ENCODE measurements at regions not wholly inside any gene's neighbourhood (a gene's known extent, or its start where the extent isn't known, plus 50 kb on each side); places are given as distances from the start of the nearest gene placed in this dataset.

DNA sequence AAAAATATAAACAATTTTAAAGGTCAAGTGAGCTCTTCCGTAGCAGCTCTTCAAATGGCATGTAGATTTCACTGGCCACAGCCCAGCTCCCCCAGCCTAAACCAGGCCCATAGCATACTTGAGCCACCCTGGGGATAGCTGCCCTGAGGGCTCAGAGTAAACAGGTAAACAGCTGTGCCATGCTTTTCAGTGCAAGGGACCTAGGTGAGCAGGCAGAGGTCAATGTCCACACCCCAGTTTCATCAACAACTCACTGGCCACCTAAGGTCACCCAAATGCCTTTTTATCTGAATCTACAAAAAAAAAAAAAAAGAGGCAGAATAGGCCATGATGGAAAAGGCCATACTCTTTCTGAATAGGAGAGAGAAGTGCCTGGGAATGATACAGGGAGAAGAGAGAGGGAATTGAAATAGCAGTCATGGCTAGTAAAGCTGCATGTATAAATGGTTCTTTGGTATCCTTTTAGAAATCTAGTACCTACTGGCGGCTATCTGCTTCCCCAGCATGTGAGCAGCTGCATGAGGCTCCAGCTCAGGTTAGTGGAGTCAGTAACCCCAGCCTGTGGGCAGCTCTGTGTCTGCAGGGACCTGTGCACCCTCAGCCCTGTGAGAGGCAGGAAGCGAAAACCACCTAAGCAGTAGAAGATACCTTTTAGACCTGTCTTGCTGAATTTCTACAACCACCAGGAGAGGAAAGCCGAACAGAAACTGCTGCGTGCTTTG, 77.0 kb downstream of the FOXA2 start:
- TF ChIP-seq TAF1 (conservative IDR thresholded peaks at IDR 0.05) (no peak), YY1 (IDR thresholded peaks at IDR 0.05) (peak; percentile 80), GABPA (IDR thresholded peaks at IDR 0.05 in 1 of 2, conservative IDR thresholded peaks at IDR 0.05 in 1 of 2) (no peak), SP1 (IDR thresholded peaks at IDR 0.05) (peak; percentile 93), RXRA (IDR thresholded peaks at IDR 0.05) (peak; percentile 94 to 98), FOXA2 (IDR thresholded peaks at IDR 0.05) (peak; percentile 95), RAD21 (IDR thresholded peaks at IDR 0.05) (peak; percentile 52 to 73)
- TF ChIP-seq, protein P1, sequence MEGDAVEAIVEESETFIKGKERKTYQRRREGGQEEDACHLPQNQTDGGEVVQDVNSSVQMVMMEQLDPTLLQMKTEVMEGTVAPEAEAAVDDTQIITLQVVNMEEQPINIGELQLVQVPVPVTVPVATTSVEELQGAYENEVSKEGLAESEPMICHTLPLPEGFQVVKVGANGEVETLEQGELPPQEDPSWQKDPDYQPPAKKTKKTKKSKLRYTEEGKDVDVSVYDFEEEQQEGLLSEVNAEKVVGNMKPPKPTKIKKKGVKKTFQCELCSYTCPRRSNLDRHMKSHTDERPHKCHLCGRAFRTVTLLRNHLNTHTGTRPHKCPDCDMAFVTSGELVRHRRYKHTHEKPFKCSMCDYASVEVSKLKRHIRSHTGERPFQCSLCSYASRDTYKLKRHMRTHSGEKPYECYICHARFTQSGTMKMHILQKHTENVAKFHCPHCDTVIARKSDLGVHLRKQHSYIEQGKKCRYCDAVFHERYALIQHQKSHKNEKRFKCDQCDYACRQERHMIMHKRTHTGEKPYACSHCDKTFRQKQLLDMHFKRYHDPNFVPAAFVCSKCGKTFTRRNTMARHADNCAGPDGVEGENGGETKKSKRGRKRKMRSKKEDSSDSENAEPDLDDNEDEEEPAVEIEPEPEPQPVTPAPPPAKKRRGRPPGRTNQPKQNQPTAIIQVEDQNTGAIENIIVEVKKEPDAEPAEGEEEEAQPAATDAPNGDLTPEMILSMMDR (IDR thresholded peaks at IDR 0.05; ENCODE audit: low read depth, low read length, missing input control) = peak; percentile 1
- TF ChIP-seq, protein P2, sequence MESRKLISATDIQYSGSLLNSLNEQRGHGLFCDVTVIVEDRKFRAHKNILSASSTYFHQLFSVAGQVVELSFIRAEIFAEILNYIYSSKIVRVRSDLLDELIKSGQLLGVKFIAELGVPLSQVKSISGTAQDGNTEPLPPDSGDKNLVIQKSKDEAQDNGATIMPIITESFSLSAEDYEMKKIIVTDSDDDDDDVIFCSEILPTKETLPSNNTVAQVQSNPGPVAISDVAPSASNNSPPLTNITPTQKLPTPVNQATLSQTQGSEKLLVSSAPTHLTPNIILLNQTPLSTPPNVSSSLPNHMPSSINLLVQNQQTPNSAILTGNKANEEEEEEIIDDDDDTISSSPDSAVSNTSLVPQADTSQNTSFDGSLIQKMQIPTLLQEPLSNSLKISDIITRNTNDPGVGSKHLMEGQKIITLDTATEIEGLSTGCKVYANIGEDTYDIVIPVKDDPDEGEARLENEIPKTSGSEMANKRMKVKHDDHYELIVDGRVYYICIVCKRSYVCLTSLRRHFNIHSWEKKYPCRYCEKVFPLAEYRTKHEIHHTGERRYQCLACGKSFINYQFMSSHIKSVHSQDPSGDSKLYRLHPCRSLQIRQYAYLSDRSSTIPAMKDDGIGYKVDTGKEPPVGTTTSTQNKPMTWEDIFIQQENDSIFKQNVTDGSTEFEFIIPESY (IDR thresholded peaks at IDR 0.05) = peak; percentile 46

All from liver (tissue), 3 donors.